HEK293 (cell line): ENCODE measurements at regions not wholly inside any gene's neighbourhood (a gene's known extent, or its start where the extent isn't known, plus 50 kb on each side); places are given as distances from the start of the nearest gene placed in this dataset.

ENCODE experiments used
- CTCF ChIA-PET: fragments of 350-600 bp; formaldehyde crosslinking; extraction: SDS; loops from one replicate; lab custom pipeline; 2021; ENCODE audit warnings: antibody characterized with exemption; lab: Yijun Ruan, JAX
- POLR2A ChIA-PET: fragments of 300-600 bp; formaldehyde crosslinking; extraction: SDS; loops from one replicate; lab custom pipeline; 2020; ENCODE audit warnings: antibody characterized with exemption, inconsistent platforms; lab: Yijun Ruan, JAX
- H3K27ac ChIP-seq: fragments of 200-500 bp; sonication (Bioruptor generic); 2 replicates; pipeline ENCODE4 v1.5.1; 2014; ENCODE audit warnings: low read depth, low read length, control low read depth, inconsistent platforms; ENCODE audit errors: extremely low read depth
- H3K36me3 ChIP-seq, 2 experiments: fragments of 200-500 bp in 1 of 2; sonication (Bioruptor generic) in 1 of 2; 1 replicate in 1 of 2; 2 replicates in 1 of 2; pipeline ENCODE4 v1.5.1; 2014 to 2017; ENCODE audit warnings: inconsistent platforms in 2 of 2, low read length in 2 of 2; ENCODE audit not compliant: control insufficient read depth in 2 of 2, insufficient read depth in 1 of 2
- H3K4me1 ChIP-seq: fragments of 200-500 bp; sonication (Bioruptor generic); 2 replicates; pipeline ENCODE4 v1.5.1; 2014; ENCODE audit warnings: mild to moderate bottlenecking, low read length, inconsistent platforms; ENCODE audit not compliant: control insufficient read depth, insufficient read depth
- H3K4me3 ChIP-seq: 2 replicates; pipeline ENCODE4 v1.5.1; 2011; ENCODE audit warnings: low read depth, mild to moderate bottlenecking, control low read depth, low read length, moderate library complexity
- H3K9me3 ChIP-seq: fragments of 200-500 bp; sonication (Bioruptor generic); 2 replicates; pipeline ENCODE4 v1.5.1; 2014; ENCODE audit warnings: low read depth, low read length, inconsistent platforms; ENCODE audit not compliant: control insufficient read depth, insufficient read depth
- BCL11A ChIP-seq: fragments of 450-650 bp; formaldehyde crosslinking; IDR thresholded peaks from 2 replicates; pipeline ENCODE4 v1.5.1; 2016; ENCODE audit warnings: low read depth, missing biosample characterization, missing genetic modification characterization
- BCL11B ChIP-seq: fragments of 450-650 bp; formaldehyde crosslinking; IDR thresholded peaks from 2 replicates; pipeline ENCODE4 v1.5.1; 2016; ENCODE audit warnings: low read depth, missing biosample characterization, missing genetic modification characterization
- FEZF1 ChIP-seq: fragments of 450-650 bp; formaldehyde crosslinking; IDR thresholded peaks from 2 replicates; pipeline ENCODE4 v1.5.1; 2016; ENCODE audit warnings: missing biosample characterization, missing genetic modification characterization
- GLI4 ChIP-seq: fragments of 450-650 bp; formaldehyde crosslinking; IDR thresholded peaks from 2 replicates; pipeline ENCODE4 v1.5.1; 2016; ENCODE audit warnings: missing biosample characterization, missing genetic modification characterization
- GLIS2 ChIP-seq: fragments of 450-650 bp; formaldehyde crosslinking; IDR thresholded peaks from 2 replicates; pipeline ENCODE4 v1.5.1; 2016; ENCODE audit warnings: missing biosample characterization, missing genetic modification characterization
- KLF8 ChIP-seq: fragments of 450-650 bp; formaldehyde crosslinking; IDR thresholded peaks from 2 replicates; pipeline ENCODE4 v1.5.1; 2016; ENCODE audit warnings: missing biosample characterization, missing genetic modification characterization
- MZF1 ChIP-seq: fragments of 450-650 bp; formaldehyde crosslinking; IDR thresholded peaks from 2 replicates; pipeline ENCODE4 v1.5.1; 2017; ENCODE audit warnings: missing biosample characterization, missing genetic modification characterization, borderline replicate concordance
- SP3 ChIP-seq: fragments of 450-650 bp; formaldehyde crosslinking; IDR thresholded peaks from 2 replicates; pipeline ENCODE4 v1.5.1; 2016; ENCODE audit warnings: missing biosample characterization, missing genetic modification characterization
- SP7 ChIP-seq: fragments of 450-650 bp; formaldehyde crosslinking; IDR thresholded peaks from 2 replicates; pipeline ENCODE4 v1.5.1; 2016; ENCODE audit warnings: missing biosample characterization, missing genetic modification characterization
- ZBTB20 ChIP-seq: fragments of 450-650 bp; formaldehyde crosslinking; IDR thresholded peaks from 2 replicates; pipeline ENCODE4 v1.5.1; 2016; ENCODE audit warnings: missing biosample characterization, missing genetic modification characterization
- ZBTB21 ChIP-seq: fragments of 450-650 bp; formaldehyde crosslinking; IDR thresholded peaks from 2 replicates; pipeline ENCODE4 v1.5.1; 2017; ENCODE audit warnings: missing biosample characterization, missing genetic modification characterization
- ZBTB48 ChIP-seq: fragments of 450-650 bp; formaldehyde crosslinking; IDR thresholded peaks from 2 replicates; pipeline ENCODE4 v1.5.1; 2016; ENCODE audit warnings: missing biosample characterization, missing genetic modification characterization
- ZNF10 ChIP-seq: fragments of 450-650 bp; formaldehyde crosslinking; IDR thresholded peaks from 2 replicates; pipeline ENCODE4 v1.5.1; 2017; ENCODE audit warnings: missing biosample characterization, missing genetic modification characterization
- ZNF114 ChIP-seq: fragments of 450-650 bp; formaldehyde crosslinking; IDR thresholded peaks from 2 replicates; pipeline ENCODE4 v1.5.0; 2017; ENCODE audit warnings: missing biosample characterization, missing genetic modification characterization
- ZNF133 ChIP-seq: fragments of 450-650 bp; formaldehyde crosslinking; IDR thresholded peaks from 2 replicates; pipeline ENCODE4 v1.5.1; 2016; ENCODE audit warnings: missing biosample characterization, missing genetic modification characterization
- ZNF155 ChIP-seq: fragments of 450-650 bp; formaldehyde crosslinking; IDR thresholded peaks from 2 replicates; pipeline ENCODE4 v1.5.1; 2016; ENCODE audit warnings: missing biosample characterization, missing genetic modification characterization
- ZNF157 ChIP-seq: fragments of 450-650 bp; formaldehyde crosslinking; IDR thresholded peaks from 2 replicates; pipeline ENCODE4 v1.5.1; 2016; ENCODE audit warnings: missing biosample characterization, missing genetic modification characterization
- ZNF169 ChIP-seq: fragments of 450-650 bp; formaldehyde crosslinking; IDR thresholded peaks from 2 replicates; pipeline ENCODE4 v1.5.1; 2016; ENCODE audit warnings: missing biosample characterization, missing genetic modification characterization
- ZNF433 ChIP-seq: fragments of 450-650 bp; formaldehyde crosslinking; IDR thresholded peaks from 2 replicates; pipeline ENCODE4 v1.5.1; 2016; ENCODE audit warnings: missing biosample characterization, missing genetic modification characterization, low read depth
- ZNF48 ChIP-seq: fragments of 450-650 bp; formaldehyde crosslinking; IDR thresholded peaks from 2 replicates; pipeline ENCODE4 v1.5.1; 2016; ENCODE audit warnings: missing biosample characterization, missing genetic modification characterization
- ZNF514 ChIP-seq: fragments of 450-650 bp; formaldehyde crosslinking; IDR thresholded peaks from 2 replicates; pipeline ENCODE4 v1.5.1; 2016; ENCODE audit warnings: missing biosample characterization, missing genetic modification characterization
- ZNF544 ChIP-seq: fragments of 450-650 bp; formaldehyde crosslinking; IDR thresholded peaks from 2 replicates; pipeline ENCODE4 v1.5.0; 2017; ENCODE audit warnings: missing biosample characterization, missing genetic modification characterization
- ZNF548 ChIP-seq: fragments of 450-650 bp; formaldehyde crosslinking; IDR thresholded peaks from 2 replicates; pipeline ENCODE4 v1.5.1; 2016; ENCODE audit warnings: missing biosample characterization, missing genetic modification characterization
- ZNF549 ChIP-seq: fragments of 450-650 bp; IDR thresholded peaks from 2 replicates; pipeline ENCODE4 v1.5.1; 2018; ENCODE audit warnings: missing biosample characterization, missing genetic modification characterization, mild to moderate bottlenecking, inconsistent platforms, moderate library complexity
- ZNF610 ChIP-seq: fragments of 450-650 bp; formaldehyde crosslinking; IDR thresholded peaks from 2 replicates; pipeline ENCODE4 v1.5.1; 2016; ENCODE audit warnings: missing biosample characterization, missing genetic modification characterization, borderline replicate concordance
- ZNF623 ChIP-seq: fragments of 450-650 bp; formaldehyde crosslinking; IDR thresholded peaks from 2 replicates; pipeline ENCODE4 v1.5.1; 2016; ENCODE audit warnings: missing biosample characterization, missing genetic modification characterization
- ZNF670 ChIP-seq: fragments of 450-650 bp; formaldehyde crosslinking; IDR thresholded peaks from 2 replicates; pipeline ENCODE4 v1.5.1; 2016; ENCODE audit warnings: missing biosample characterization, missing genetic modification characterization, low read depth
- ZSCAN30 ChIP-seq: fragments of 450-650 bp; IDR thresholded peaks from 2 replicates; pipeline ENCODE4 v1.5.1; 2018; ENCODE audit warnings: missing biosample characterization, mild to moderate bottlenecking, missing genetic modification characterization, moderate library complexity
- TF ChIP-seq, protein P1 (sequence below): fragments of 450-650 bp; formaldehyde crosslinking; IDR thresholded peaks from 2 replicates; pipeline ENCODE4 v1.5.1; 2016; ENCODE audit warnings: missing biosample characterization, missing genetic modification characterization
- TF ChIP-seq, protein P2 (sequence below): fragments of 450-650 bp; formaldehyde crosslinking; IDR thresholded peaks from 2 replicates; pipeline ENCODE4 v1.5.1; 2016; ENCODE audit warnings: missing biosample characterization, missing genetic modification characterization
- TF ChIP-seq, protein P3 (sequence below): fragments of 450-650 bp; IDR thresholded peaks from 2 replicates; pipeline ENCODE4 v1.5.1; 2018; ENCODE audit warnings: missing biosample characterization, mild to moderate bottlenecking, missing genetic modification characterization
- TF ChIP-seq, protein P4 (sequence below): sonication (generic); formaldehyde crosslinking; IDR thresholded peaks from 2 replicates; pipeline ENCODE4 v1.8.1; 2022; ENCODE audit warnings: mild to moderate bottlenecking, moderate library complexity, missing genetic modification reagents

DNA sequence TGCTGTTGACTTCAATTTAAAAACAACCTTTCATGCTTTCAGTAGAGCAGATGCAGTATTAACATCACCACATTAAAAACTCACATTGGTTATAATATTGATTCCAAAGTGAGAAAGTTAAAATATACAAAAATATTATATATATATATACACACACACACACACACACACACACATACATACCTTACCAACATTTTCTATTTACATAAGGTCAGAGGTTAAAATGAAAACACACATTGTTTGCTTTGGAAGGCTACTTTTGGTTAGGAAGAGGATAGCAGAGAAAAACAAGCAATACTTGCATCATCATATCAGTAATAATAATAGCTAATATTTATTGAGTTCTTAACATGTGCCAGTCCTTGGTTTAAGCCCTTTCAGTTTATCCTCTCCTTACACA lies 226.5 kb downstream of the PPP4R3C start:
- TF ChIP-seq ZNF549 (tag by site-specific recombination) (no peak), ZBTB21 (tag by site-specific recombination) (no peak), KLF8 (tag by site-specific recombination) (no peak), MZF1 (tag by site-specific recombination) (no peak), ZNF157 (tag by site-specific recombination) (no peak), SP7 (tag by site-specific recombination) (no peak), ZNF133 (no peak), BCL11B (tag by site-specific recombination) (no peak), BCL11A (tag by site-specific recombination) (no peak), ZNF10 (tag by site-specific recombination) (no peak), ZNF670 (tag by site-specific recombination) (no peak), ZNF155 (no peak)
- ChIA-PET POLR2A (no interaction called here), CTCF (no interaction called here)
- no peak overlapping the region for H3K4me3 ChIP-seq
- no peak overlapping the region for H3K27ac ChIP-seq
- no peaks in the 10 kb centered on the region for H3K9me3 ChIP-seq
- no peaks in the 10 kb centered on the region for H3K36me3 ChIP-seq
- no peaks in the 10 kb centered on the region for H3K4me1 ChIP-seq

DNA sequence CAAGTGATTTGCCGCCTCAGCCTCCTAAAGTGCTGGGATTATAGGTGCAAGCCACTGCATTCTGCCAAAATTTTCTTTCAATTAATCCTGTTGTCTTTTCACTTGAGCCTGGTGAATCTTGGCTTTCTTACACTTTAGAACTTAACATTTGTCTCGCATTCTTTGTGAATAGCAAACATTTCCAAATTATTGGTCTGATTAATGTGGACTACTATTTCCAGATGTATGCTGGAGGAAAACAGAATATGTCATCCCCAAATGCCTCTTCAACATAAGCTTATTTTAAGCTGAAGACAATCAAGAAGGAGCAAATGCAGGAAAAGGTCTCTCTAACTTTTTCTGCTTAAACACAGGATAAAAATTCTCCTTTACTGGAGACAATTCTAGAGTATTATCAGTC lies 233.4 kb downstream of the PPP4R3C start:
- TF ChIP-seq ZNF48 = no peak
- no peak for TF ChIP-seq ZSCAN30 (tag by site-specific recombination)
- TF ChIP-seq SP3 (tag by site-specific recombination) = no peak
- no peak for TF ChIP-seq ZNF548
- no peak for TF ChIP-seq ZNF169 (tag by site-specific recombination)
- TF ChIP-seq ZNF514 (tag by site-specific recombination) = no peak
- TF ChIP-seq GLIS2 = no peak
- POLR2A ChIA-PET = no interaction called here

DNA sequence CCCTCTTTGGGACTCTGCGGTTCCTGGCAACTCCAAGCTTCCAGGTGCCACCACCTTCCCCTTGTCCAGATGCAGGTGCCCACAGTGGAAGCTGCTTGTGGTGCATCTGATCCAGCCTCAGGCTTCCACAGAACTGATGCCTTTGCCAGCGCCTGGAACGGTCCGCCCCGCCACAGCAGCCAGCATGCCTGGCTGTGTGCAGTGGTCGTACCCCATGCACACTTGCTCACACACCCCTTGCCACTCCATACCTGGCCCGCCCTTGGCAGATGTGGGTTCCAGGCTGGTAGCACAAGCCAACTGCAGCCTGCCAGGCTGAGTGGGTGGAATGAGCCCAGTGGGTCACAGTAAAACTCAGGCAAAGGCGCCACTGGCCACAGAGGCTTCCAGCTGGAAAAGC lies 240.5 kb downstream of the PPP4R3C start:
- no peaks in the 10 kb centered on the region for H3K36me3 ChIP-seq
- H3K4me1 ChIP-seq = no peaks in the 10 kb centered on the region
- H3K27ac ChIP-seq = no peak overlapping the region
- POLR2A ChIA-PET = no interaction called here
- no peaks in the 10 kb centered on the region for H3K9me3 ChIP-seq
- CTCF ChIA-PET = no interaction called here
- no peak overlapping the region for H3K4me3 ChIP-seq
- TF ChIP-seq ZBTB48 (tag by site-specific recombination) (no peak), GLI4 (tag by site-specific recombination) (no peak), ZNF623 (tag by site-specific recombination) (no peak), ZBTB20 (tag by site-specific recombination) (no peak), ZNF114 (tag by site-specific recombination) (no peak), ZNF610 (tag by site-specific recombination) (no peak), ZNF544 (tag by site-specific recombination) (no peak), ZNF433 (tag by site-specific recombination) (no peak), FEZF1 (no peak)
- TF ChIP-seq, protein P1, sequence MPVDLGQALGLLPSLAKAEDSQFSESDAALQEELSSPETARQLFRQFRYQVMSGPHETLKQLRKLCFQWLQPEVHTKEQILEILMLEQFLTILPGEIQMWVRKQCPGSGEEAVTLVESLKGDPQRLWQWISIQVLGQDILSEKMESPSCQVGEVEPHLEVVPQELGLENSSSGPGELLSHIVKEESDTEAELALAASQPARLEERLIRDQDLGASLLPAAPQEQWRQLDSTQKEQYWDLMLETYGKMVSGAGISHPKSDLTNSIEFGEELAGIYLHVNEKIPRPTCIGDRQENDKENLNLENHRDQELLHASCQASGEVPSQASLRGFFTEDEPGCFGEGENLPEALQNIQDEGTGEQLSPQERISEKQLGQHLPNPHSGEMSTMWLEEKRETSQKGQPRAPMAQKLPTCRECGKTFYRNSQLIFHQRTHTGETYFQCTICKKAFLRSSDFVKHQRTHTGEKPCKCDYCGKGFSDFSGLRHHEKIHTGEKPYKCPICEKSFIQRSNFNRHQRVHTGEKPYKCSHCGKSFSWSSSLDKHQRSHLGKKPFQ (tag by site-specific recombination) = no peak
- TF ChIP-seq, protein P2, sequence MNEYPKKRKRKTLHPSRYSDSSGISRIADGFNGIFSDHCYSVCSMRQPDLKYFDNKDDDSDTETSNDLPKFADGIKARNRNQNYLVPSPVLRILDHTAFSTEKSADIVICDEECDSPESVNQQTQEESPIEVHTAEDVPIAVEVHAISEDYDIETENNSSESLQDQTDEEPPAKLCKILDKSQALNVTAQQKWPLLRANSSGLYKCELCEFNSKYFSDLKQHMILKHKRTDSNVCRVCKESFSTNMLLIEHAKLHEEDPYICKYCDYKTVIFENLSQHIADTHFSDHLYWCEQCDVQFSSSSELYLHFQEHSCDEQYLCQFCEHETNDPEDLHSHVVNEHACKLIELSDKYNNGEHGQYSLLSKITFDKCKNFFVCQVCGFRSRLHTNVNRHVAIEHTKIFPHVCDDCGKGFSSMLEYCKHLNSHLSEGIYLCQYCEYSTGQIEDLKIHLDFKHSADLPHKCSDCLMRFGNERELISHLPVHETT (tag by site-specific recombination) = no peak
- TF ChIP-seq, protein P3, sequence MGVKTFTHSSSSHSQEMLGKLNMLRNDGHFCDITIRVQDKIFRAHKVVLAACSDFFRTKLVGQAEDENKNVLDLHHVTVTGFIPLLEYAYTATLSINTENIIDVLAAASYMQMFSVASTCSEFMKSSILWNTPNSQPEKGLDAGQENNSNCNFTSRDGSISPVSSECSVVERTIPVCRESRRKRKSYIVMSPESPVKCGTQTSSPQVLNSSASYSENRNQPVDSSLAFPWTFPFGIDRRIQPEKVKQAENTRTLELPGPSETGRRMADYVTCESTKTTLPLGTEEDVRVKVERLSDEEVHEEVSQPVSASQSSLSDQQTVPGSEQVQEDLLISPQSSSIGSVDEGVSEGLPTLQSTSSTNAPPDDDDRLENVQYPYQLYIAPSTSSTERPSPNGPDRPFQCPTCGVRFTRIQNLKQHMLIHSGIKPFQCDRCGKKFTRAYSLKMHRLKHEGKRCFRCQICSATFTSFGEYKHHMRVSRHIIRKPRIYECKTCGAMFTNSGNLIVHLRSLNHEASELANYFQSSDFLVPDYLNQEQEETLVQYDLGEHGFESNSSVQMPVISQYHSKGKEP = no peak
- TF ChIP-seq, protein P4, sequence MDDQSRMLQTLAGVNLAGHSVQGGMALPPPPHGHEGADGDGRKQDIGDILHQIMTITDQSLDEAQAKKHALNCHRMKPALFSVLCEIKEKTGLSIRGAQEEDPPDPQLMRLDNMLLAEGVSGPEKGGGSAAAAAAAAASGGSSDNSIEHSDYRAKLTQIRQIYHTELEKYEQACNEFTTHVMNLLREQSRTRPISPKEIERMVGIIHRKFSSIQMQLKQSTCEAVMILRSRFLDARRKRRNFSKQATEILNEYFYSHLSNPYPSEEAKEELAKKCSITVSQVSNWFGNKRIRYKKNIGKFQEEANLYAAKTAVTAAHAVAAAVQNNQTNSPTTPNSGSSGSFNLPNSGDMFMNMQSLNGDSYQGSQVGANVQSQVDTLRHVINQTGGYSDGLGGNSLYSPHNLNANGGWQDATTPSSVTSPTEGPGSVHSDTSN (CRISPR knock-in tag) = no peak

More for the DNA sequence above, 233.4 kb downstream of the PPP4R3C start:
- no peaks in the 10 kb centered on the region for H3K36me3 ChIP-seq
- H3K27ac ChIP-seq = no peak overlapping the region
- no peaks in the 10 kb centered on the region for H3K4me1 ChIP-seq
- no peak overlapping the region for H3K4me3 ChIP-seq
- CTCF ChIA-PET = interaction anchor here (0.6 kb wide), 1 partner anchor 55 kb away, joined by 4 read pairs; no protein-coding TSS in a partner anchor
- H3K9me3 ChIP-seq = no peaks in the 10 kb centered on the region
